HG02870 (cell line): ENCODE measurements at regions not wholly inside any gene's neighbourhood (a gene's known extent, or its start where the extent isn't known, plus 50 kb on each side); places are given as distances from the start of the nearest gene placed in this dataset.
"Not testable (repeated sequence)": the region's sequence is repeated elsewhere in the genome, so short reads cannot be mapped to it uniquely, and the experiment has no call there.

Experiments
- ATAC-seq: cut with Tn5 transposase; IDR thresholded peaks from one replicate; pipeline ENCODE4 v1.9.1; 2021; ENCODE audit warnings: mild to moderate bottlenecking, moderate library complexity; ENCODE audit not compliant: unreplicated experiment

GRCh38 chr10:78207216-78207615, 173.6 kb downstream of the RPS24 start:
- ATAC-seq, result no peak

GRCh38 chr10:78207776-78208175, 174.1 kb downstream of the RPS24 start:
- no peak for ATAC-seq

GRCh38 chr10:78209970-78210369, 176.3 kb downstream of the RPS24 start:
- ATAC-seq, result no peak

- no peak for ATAC-seq
Observed at GRCh38 chr10:78210548-78210947, 176.9 kb downstream of the RPS24 start.

GRCh38 chr10:78210976-78211375, 177.3 kb downstream of the RPS24 start:
- ATAC-seq, result no peak

GRCh38 chr10:78211561-78212051, 177.9 kb downstream of the RPS24 start:
- no peak for ATAC-seq

GRCh38 chr10:78212060-78212785, 178.6 kb downstream of the RPS24 start:
- ATAC-seq, result no peak

- no peak for ATAC-seq
Observed at GRCh38 chr10:78212786-78213175, 179.1 kb downstream of the RPS24 start.

GRCh38 chr10:78214955-78215354, 181.3 kb downstream of the RPS24 start:
- no peak for ATAC-seq

GRCh38 chr10:78215645-78216044, 182.0 kb downstream of the RPS24 start:
- no peak for ATAC-seq

GRCh38 chr10:78217336-78217735, 183.7 kb downstream of the RPS24 start:
- ATAC-seq, result no peak

- ATAC-seq, result no peak
Observed at GRCh38 chr10:78218798-78219490, 185.3 kb downstream of the RPS24 start.

- ATAC-seq, result not testable (repeated sequence)
Observed at GRCh38 chr10:78219568-78219967, 185.9 kb downstream of the RPS24 start.

- ATAC-seq, result no peak
Observed at GRCh38 chr10:78220781-78221180, 187.1 kb downstream of the RPS24 start.

- no peak for ATAC-seq
Observed at GRCh38 chr10:78222096-78222790, 188.6 kb downstream of the RPS24 start.

- no peak for ATAC-seq
Observed at GRCh38 chr10:78223088-78223487, 189.4 kb downstream of the RPS24 start.

- ATAC-seq, result no peak
Observed at GRCh38 chr10:78224602-78225001, 190.9 kb downstream of the RPS24 start.

- no peak for ATAC-seq
Observed at GRCh38 chr10:78225594-78225993, 191.9 kb downstream of the RPS24 start.

- ATAC-seq, result no peak
Observed at GRCh38 chr10:78229489-78229888, 195.8 kb downstream of the RPS24 start.

GRCh38 chr10:78229950-78230675, 196.4 kb downstream of the RPS24 start:
- no peak for ATAC-seq

- no peak for ATAC-seq
Observed at GRCh38 chr10:78231327-78231726, 197.7 kb downstream of the RPS24 start.
